ENCODE measurements at regions not wholly inside any gene's neighbourhood (a gene's known extent, or its start where the extent isn't known, plus 50 kb on each side); places are given as distances from the start of the nearest gene placed in this dataset.

DNA sequence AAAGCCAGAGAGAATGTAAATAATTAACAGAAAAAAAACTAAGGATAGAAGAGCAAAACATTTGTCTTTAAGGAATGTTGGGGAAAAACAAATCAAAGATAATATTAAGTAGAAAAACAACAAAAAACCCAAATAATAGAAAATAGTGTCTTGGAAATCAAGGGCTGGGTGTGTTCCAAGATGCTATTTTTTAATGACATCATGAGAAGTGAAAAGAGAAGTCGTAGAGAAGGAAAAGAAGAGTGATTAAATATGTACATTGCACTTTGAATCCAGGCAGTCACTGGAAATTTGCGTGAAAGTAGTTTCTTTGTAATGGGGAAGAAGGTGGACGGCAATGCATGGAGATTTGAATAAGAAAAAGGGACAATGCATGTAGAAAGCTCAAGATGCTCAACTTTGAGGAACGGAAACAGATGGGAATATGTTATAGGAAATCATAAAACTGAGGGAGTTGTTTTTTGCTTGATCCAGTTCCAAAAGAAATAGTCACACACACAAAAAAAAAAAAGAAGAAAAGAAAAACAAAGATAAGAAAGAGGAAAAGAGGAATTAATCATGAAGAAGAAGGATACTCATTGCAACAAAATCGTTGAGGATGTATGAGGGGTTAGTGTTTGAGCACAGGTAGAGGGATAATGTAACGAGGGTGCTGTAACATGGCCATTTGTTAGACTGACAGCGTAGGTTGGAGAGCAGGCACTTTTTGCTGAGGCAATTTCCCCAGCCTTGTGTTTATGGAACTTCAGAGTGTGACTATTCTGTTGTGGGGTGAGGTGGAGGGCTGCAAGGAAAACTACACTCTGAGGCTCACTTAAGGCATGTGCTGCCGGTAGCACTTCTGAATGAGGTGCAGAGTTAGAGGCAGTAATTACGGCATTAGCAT, 184.1 kb downstream of the CALCRL start:
- TF ChIP-seq, protein P1, sequence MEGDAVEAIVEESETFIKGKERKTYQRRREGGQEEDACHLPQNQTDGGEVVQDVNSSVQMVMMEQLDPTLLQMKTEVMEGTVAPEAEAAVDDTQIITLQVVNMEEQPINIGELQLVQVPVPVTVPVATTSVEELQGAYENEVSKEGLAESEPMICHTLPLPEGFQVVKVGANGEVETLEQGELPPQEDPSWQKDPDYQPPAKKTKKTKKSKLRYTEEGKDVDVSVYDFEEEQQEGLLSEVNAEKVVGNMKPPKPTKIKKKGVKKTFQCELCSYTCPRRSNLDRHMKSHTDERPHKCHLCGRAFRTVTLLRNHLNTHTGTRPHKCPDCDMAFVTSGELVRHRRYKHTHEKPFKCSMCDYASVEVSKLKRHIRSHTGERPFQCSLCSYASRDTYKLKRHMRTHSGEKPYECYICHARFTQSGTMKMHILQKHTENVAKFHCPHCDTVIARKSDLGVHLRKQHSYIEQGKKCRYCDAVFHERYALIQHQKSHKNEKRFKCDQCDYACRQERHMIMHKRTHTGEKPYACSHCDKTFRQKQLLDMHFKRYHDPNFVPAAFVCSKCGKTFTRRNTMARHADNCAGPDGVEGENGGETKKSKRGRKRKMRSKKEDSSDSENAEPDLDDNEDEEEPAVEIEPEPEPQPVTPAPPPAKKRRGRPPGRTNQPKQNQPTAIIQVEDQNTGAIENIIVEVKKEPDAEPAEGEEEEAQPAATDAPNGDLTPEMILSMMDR (IDR thresholded peaks at IDR 0.05), result no peak
- TF ChIP-seq EP300 (IDR thresholded peaks at IDR 0.05), result no peak

Measured in sigmoid colon (tissue), 4 donors.